Vagina (tissue), 2 donors: ENCODE measurements at regions not wholly inside any gene's neighbourhood (a gene's known extent, or its start where the extent isn't known, plus 50 kb on each side); places are given as distances from the start of the nearest gene placed in this dataset.

Source experiments
- POLR2A ChIP-seq, 2 donors: fragments of 450-650 bp; IDR thresholded peaks; one replicate each; pipeline ENCODE4 v1.6.1; 2017; ENCODE audit warnings: antibody characterized with exemption in 2 of 2, mild to moderate bottlenecking in 2 of 2, moderate library complexity in 2 of 2
- TF ChIP-seq, protein P1 (sequence below), 3 experiments: fragments of 450-650 bp in 2 of 3; fragments of 200-600 bp in 1 of 3; sonication (generic) in 1 of 3; IDR thresholded peaks; one replicate each; pipeline ENCODE4 v1.5.1; 2017 to 2019; ENCODE audit warnings: antibody characterized with exemption in 3 of 3, mild to moderate bottlenecking in 2 of 3, moderate library complexity in 2 of 3

DNA sequence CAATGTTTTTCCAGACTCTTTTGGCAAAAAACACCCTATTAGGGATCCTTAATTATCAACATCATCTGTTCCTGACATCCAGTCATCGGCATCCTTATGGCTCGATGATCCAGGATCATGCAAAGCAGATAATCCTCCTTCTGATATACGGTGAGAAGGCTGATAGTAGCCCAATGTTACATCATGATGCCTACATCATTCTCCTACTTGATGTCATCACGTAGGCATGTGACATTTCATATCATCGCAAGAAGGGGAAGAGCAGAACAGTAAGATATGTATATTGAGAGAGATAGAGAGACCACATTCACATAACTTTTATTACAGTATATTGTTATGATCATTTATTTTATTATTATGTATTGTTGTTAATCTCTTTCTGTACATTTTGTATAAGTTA lies 168.6 kb downstream of the ADAMTS15 start:
- TF ChIP-seq, protein P1, sequence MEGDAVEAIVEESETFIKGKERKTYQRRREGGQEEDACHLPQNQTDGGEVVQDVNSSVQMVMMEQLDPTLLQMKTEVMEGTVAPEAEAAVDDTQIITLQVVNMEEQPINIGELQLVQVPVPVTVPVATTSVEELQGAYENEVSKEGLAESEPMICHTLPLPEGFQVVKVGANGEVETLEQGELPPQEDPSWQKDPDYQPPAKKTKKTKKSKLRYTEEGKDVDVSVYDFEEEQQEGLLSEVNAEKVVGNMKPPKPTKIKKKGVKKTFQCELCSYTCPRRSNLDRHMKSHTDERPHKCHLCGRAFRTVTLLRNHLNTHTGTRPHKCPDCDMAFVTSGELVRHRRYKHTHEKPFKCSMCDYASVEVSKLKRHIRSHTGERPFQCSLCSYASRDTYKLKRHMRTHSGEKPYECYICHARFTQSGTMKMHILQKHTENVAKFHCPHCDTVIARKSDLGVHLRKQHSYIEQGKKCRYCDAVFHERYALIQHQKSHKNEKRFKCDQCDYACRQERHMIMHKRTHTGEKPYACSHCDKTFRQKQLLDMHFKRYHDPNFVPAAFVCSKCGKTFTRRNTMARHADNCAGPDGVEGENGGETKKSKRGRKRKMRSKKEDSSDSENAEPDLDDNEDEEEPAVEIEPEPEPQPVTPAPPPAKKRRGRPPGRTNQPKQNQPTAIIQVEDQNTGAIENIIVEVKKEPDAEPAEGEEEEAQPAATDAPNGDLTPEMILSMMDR (IDR thresholded peaks at IDR 0.05): no peak
- TF ChIP-seq POLR2A (IDR thresholded peaks at IDR 0.05): no peak
